Astrocyte of the hippocampus (primary cell): ENCODE measurements at regions not wholly inside any gene's neighbourhood (a gene's known extent, or its start where the extent isn't known, plus 50 kb on each side); places are given as distances from the start of the nearest gene placed in this dataset.

Experiments used
- DNase-seq: peaks from one replicate; pipeline ENCODE4 v3.0.0; 2011; ENCODE audit warnings: low read depth, low spot score

GRCh38 chr17:77677211-77677610 is 281.3 kb upstream of the TNRC6C start:
- DNase-seq = no peak

DNA sequence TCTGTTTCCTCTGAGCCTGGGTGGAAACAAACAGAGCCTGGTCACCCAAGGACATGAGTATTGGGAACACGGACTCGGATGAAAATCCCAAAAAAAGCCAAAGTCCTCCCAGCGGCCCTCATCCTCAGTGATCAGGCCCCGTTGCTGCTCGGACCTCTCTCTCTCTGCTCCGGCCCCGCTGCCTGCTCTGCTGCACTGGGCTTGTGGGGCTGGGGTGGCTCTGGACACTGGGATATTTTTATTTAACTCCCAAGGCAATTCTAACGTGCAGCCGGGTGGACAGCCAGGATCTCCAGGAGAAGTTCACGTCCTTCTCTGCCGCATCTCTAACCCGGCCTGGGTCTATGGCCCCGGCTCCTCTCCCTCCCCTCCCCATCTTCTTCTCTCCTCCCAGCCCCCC is 280.9 kb upstream of the TNRC6C start:
- DNase-seq = no peak

DNA sequence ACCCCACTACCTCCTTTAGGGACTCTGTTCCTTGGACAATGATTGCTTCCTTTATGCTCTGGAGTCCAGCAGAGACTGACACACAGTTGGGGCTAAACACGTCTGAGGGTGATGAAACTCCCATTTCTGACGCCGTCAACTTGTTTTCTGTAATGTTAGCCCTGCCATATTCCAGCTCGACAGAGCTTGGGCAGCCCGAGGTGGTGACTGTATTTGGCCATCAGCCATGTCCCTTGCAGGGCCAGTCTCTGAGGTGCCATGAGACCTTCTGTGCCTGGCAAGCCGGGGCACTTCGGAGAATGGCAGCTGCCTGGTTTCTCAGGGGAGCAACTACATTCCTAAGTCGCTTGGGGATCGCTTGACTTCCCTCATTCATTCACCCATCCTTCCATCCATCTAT is 278.9 kb upstream of the TNRC6C start:
- DNase-seq = no peak

GRCh38 chr17:77681861-77682260 is 276.6 kb upstream of the TNRC6C start:
- peak; percentile 29 for DNase-seq

DNA sequence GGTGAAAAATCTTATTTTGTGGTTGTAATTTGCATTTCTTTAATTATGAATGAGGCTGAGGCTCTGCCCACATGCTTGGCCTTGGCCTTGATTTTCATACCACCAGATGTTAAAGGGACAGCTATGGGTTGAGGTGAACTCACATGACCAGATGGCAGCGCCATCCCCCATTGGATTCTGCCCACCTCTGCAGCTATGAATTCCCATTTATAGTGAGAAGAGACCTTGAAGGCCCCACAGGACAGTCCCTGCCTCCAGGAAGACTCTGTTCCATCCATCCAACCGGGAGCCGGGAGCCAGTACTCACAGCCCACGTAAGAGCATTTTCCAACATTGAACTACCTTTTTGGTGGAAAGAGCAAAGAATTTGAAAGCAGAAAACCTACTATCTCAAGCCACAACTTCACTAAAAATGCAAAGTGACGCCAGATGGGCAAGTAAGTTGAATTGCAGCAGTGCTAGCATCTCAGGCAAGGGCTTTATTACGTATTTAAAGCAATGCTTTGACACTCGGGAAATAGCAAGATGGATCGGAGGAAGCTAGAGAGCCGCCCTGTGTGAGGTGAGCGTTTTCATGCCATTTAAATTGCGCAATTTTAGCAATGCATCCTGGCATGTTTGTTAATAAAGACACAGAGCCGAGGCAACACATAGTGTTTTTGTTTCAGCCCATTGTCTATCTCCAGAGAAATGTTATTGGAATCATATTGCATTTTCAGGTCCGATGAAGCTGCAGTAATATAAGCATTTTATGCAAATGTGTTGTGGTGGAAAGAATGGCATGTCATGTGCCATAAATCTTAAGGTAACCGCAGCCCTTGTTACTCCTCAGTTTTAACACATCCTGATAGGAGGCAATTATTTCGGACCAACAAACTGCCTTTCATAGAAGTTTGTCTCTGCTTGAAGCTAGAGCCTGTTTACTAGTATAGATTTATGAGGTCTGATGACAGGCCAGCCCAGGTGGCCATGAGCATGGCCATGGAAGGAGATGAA is 273.4 kb upstream of the TNRC6C start:
- DNase-seq = no peak

DNA sequence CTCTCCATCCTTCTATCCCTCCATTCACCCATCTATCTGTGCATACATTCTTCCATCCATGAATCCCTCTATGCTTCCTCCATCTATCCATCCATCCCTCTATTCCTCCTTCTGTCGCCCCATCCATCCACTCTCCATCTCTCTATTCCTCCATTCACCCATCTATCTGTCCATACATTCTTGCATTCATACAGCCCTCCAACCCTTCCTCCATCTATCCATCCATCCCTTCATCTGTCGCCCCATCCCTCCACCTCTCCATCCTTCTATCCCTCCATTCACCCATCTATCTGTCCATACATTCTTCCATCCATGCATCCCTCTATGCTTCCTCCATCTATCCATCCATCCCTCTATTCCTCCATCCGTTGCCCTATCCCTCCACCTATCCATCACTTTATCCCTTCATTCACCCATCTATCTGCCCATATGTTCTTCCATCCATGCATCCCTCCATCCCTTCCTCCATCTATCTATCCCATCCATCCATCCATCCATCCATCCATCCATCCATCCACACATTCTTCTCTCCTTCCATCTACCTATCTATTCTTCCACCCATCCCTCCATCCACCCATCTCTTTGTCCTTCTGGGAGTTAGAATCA is 272.5 kb upstream of the TNRC6C start:
- no peak for DNase-seq

DNA sequence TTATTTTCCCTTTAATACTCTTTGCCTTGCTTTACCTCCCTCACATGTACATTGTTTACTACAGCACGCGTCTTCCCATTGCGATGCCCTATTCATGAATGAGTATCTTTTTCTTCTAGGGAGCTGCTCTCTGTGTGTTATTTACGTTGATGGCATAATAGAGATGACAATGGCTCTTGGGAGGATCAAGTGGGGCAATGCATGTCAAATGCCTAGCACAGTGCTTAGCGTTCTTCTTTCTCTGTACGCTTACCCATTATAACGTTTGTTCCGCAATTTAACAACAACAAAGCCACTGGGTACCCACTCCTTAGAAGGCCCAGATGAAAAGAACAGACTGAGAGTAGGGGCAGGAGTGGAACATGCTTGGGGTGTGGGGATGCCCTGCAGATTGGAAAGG is 271.6 kb upstream of the TNRC6C start:
- DNase-seq = no peak

DNA sequence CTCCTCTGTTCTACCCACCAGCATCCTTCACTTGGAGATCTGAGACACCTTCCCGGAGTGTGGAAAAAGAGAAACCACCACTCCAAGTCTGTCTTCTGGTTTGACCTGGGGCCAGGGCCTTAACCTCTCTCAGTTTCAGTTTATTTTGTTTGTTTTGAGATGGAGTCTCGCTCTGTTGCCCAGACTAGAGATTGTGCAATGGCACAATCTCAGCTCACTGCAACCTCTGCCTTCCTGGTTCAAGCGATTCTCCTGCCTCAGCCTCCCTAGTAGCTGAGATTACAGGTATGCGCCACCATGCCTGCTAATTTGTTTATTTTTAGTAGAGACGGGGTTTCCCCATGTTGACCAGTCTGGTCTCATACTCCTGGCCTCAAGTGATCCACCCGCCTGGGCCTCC is 271.1 kb upstream of the TNRC6C start:
- DNase-seq = no peak

GRCh38 chr17:77687921-77688320 is 270.6 kb upstream of the TNRC6C start:
- no peak for DNase-seq

- DNase-seq = no peak
Measured at GRCh38 chr17:77688369-77688768, 270.1 kb upstream of the TNRC6C start.

GRCh38 chr17:77690271-77691161 is 268.0 kb upstream of the TNRC6C start:
- DNase-seq = no peak

- DNase-seq = no peak
Measured at GRCh38 chr17:77691216-77692085, 267.1 kb upstream of the TNRC6C start.

GRCh38 chr17:77692571-77693161 is 265.8 kb upstream of the TNRC6C start:
- DNase-seq = peak; percentile 17

- no peak for DNase-seq
Measured at GRCh38 chr17:77693301-77693700, 265.2 kb upstream of the TNRC6C start.

GRCh38 chr17:77693776-77694175 is 264.7 kb upstream of the TNRC6C start:
- DNase-seq = no peak

DNA sequence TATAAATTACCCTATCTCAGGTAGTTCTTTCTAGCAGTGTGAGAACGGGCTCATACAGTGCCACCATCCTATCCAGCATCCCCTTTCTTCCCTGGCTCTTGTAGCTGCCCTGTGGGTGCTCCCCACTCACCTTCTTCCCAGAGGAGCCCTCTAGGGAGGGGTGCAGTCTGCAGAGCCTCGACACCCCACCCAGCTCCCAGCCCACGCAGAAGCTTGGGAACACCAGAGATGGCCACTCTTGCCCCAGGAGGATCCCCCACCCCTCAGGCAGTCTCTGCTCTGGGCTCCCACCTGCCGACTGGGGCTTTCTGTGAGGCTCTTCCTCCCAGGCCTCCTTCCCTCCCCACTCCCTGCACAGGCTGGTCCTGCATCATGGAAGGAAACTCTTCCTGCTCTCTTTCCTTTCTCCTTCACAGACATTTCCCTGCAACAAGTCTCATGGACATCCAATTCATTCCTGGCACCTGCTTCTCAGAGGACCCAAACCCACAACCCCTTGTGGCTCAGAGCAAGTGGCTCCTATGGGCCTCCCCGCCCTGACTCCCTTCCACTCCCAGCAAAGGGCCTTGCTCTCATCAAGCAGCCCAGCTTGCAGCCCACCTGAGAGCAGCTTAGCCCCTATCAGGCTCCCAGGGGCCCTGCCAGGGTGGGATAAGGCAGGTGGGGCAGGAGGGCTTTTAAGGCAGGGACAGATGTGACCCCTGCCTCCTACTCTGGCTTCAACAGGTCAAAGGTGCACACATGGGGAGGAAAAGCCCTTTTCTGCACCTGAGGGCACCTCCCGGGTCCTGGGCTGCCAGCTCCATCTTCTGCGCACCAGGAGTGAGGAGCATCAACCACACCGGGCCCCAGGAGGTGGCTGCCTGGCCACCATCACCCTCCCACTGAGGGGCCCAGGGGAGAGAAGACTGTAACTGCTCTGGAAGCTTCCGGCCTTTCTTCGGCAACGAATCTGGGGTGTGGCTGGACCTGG is 263.8 kb upstream of the TNRC6C start:
- no peak for DNase-seq

DNA sequence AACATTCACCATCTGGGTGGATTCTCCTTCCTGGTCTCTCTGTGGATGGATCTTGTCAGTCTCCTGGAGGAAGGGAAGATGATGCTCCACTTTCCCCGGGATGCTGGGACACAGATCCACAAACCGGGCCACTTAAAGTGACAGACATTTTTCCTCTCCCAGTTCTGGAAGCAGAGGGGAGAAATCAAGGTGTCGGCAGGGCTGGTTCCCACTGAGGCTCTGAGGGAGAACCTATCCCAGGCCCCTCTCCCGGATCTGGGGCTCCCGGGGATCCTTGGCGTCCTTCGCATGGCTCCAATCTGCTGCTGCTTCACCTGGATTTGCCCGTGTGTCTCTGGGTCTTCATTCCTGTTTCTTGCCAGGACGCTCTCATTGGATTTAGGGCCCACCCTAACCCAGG is 263.1 kb upstream of the TNRC6C start:
- no peak for DNase-seq

DNA sequence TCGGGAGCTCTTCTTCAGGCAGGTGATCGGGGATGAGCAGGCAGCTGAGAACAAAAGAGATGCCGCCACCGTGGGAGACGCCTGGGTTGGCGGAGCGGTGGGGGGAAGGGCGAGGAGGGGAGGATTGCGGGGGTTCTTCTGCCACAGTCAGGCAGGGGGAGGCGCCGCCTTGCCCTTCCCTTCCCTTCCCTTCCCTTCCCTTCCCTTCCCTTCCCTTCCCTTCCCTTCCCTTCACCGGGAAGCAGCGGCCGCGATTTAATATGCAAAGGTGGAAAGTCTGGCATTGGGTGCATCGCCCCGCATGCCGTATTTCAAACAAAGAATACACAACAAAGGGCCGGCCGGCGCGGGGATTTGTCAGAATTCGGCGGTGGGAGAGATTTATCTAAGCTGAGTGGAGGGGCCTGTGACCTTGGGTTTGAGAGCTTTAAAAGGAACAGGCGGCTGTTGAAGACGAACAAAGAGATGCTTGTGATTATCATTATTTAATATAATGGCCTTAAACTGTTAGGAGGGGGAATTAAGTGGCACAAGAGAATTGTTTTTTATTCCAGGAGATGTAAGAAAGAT is 262.3 kb upstream of the TNRC6C start:
- peak; percentile 15 for DNase-seq
